ENCODE measurements at regions not wholly inside any gene's neighbourhood (a gene's known extent, or its start where the extent isn't known, plus 50 kb on each side); places are given as distances from the start of the nearest gene placed in this dataset.

- no peaks in the 10 kb centered on the region for H3K79me2 ChIP-seq (ENCODE audit: control insufficient read depth, insufficient read depth, low read length)
- H3K9ac ChIP-seq (replicated peaks; ENCODE audit: extremely low read depth, insufficient read depth, low read length) = no peak overlapping the region
- H2AFZ ChIP-seq (ENCODE audit: low read depth, low read length) = no peak overlapping the region
- H3K9me3 ChIP-seq (replicated peaks; ENCODE audit: control insufficient read depth, insufficient read depth, low read length) = no peaks in the 10 kb centered on the region
- TF ChIP-seq FOS (IDR thresholded peaks at IDR 0.05; ENCODE audit: borderline replicate concordance, insufficient read depth, low read length) (no peak), CTCF (IDR thresholded peaks at IDR 0.05; ENCODE audit: extremely low read depth in 1 of 2, insufficient read depth in 1 of 2, low read depth in 1 of 2, low read length in 2 of 2) (no peak), POLR2A (IDR thresholded peaks at IDR 0.05; ENCODE audit: low read depth, low read length) (no peak), MAX (IDR thresholded peaks at IDR 0.05; ENCODE audit: insufficient read depth, insufficient read length) (no peak), MYC (IDR thresholded peaks at IDR 0.05; ENCODE audit: low read depth, low read length) (no peak), POLR2AphosphoS5 (IDR thresholded peaks at IDR 0.05; ENCODE audit: insufficient read depth, low read depth, low read length) (no peak), JUN (IDR thresholded peaks at IDR 0.05; ENCODE audit: borderline replicate concordance, insufficient read depth, insufficient read length, low read depth) (no peak), GATA2 (IDR thresholded peaks at IDR 0.05; ENCODE audit: insufficient read depth, insufficient read length, low read depth, low read length) (no peak), EZH2 (IDR thresholded peaks at IDR 0.05; ENCODE audit: borderline replicate concordance, low read depth, low read length, severe bottlenecking) (no peak)
- no peak for DNase-seq (ENCODE audit: low read depth, low spot score)
- FAIRE-seq = no peak
- ChIA-PET POLR2A (no interaction called here), CTCF (no interaction called here)
- dilution Hi-C loops (cut with MboI; ENCODE audit: extremely low pct_ligation_motif_present, low sequenced_read_pairs) = no loop called here
- H3K4me2 ChIP-seq (ENCODE audit: insufficient read depth, low read length) = no peak overlapping the region
- no TSS peak for BruUV-seq (replicated peaks)
- H3K27ac ChIP-seq (ENCODE audit: insufficient read depth, low read depth, low read length) = no peak overlapping the region
- H3K9me1 ChIP-seq (replicated peaks; ENCODE audit: control insufficient read depth, extremely low read depth, insufficient read depth, low read length) = no peaks in the 10 kb centered on the region
- H3K4me3 ChIP-seq (replicated peaks in 1 of 3; ENCODE audit: insufficient read depth in 1 of 3, low read depth in 1 of 3, low read length in 3 of 3) = no peak overlapping the region
- no peaks in the 10 kb centered on the region for H3K4me1 ChIP-seq (ENCODE audit: control insufficient read depth, extremely low read depth, insufficient read depth, low read length)
- H4K20me1 ChIP-seq (replicated peaks; ENCODE audit: control insufficient read depth, extremely low read depth, insufficient read depth, low read length) = no peaks in the 10 kb centered on the region
- H3K27me3 ChIP-seq (ENCODE audit: control insufficient read depth in 2 of 2, insufficient read depth in 2 of 2, low read length in 2 of 2) = no peaks in the 10 kb centered on the region
- no peaks in the 10 kb centered on the region for H3K36me3 ChIP-seq (ENCODE audit: control insufficient read depth in 2 of 2, extremely low read depth in 1 of 2, insufficient read depth in 2 of 2, low read length in 2 of 2)
- intact Hi-C loops (cut with micrococcal nuclease) = no loop called here
Observed at GRCh38 chr5:116779846-116780245, 205.2 kb upstream of the SEMA6A start.
